ENCODE measurements at regions not wholly inside any gene's neighbourhood (a gene's known extent, or its start where the extent isn't known, plus 50 kb on each side); places are given as distances from the start of the nearest gene placed in this dataset.

DNA sequence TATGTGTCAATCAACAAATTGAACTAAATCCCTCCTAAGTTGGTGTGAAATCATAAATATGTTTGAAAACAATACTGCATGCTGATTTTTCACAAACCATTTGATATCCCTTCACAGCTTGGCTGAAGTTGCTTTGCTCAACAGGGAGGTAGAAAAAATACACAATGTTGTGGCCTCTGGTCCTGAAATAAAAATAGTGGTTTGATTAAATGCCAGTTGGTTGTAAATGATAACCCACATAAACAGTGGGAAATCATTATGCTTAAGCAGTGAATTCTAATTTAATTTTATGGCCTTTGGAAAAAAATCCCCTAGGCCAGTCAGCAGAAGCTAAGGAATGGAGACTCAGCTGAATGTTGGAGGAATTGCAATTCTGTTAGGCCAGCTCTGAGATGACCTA, 359.4 kb upstream of the CWC22 start:
- POLR2A ChIA-PET: no interaction called here
- peak overlapping the region; percentile 75 for H3K27ac Mint-ChIP-seq (ENCODE audit: low read depth, unreplicated experiment)
- no peaks in the 10 kb centered on the region for H3K27me3 Mint-ChIP-seq (ENCODE audit: insufficient read depth, unreplicated experiment)
- no peaks in the 10 kb centered on the region for H3K4me1 Mint-ChIP-seq (ENCODE audit: insufficient read depth, unreplicated experiment)
- no TSS peak for BruUV-seq (replicated peaks)
- TF ChIP-seq, protein P1, sequence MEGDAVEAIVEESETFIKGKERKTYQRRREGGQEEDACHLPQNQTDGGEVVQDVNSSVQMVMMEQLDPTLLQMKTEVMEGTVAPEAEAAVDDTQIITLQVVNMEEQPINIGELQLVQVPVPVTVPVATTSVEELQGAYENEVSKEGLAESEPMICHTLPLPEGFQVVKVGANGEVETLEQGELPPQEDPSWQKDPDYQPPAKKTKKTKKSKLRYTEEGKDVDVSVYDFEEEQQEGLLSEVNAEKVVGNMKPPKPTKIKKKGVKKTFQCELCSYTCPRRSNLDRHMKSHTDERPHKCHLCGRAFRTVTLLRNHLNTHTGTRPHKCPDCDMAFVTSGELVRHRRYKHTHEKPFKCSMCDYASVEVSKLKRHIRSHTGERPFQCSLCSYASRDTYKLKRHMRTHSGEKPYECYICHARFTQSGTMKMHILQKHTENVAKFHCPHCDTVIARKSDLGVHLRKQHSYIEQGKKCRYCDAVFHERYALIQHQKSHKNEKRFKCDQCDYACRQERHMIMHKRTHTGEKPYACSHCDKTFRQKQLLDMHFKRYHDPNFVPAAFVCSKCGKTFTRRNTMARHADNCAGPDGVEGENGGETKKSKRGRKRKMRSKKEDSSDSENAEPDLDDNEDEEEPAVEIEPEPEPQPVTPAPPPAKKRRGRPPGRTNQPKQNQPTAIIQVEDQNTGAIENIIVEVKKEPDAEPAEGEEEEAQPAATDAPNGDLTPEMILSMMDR (IDR thresholded peaks at IDR 0.05; ENCODE audit: unreplicated experiment): no peak
- no peaks in the 10 kb centered on the region for H3K36me3 Mint-ChIP-seq (ENCODE audit: insufficient read depth, unreplicated experiment)
- no peak for DNase-seq (ENCODE audit: unreplicated experiment)
- H3K4me3 Mint-ChIP-seq (ENCODE audit: unreplicated experiment): no peak overlapping the region
- CTCF ChIA-PET: no interaction called here
- intact Hi-C loops (cut with micrococcal nuclease): no loop called here
- no peaks in the 10 kb centered on the region for H3K9me3 Mint-ChIP-seq (ENCODE audit: unreplicated experiment)

- DNase-seq (ENCODE audit: unreplicated experiment): no peak
- intact Hi-C loops (cut with micrococcal nuclease): no loop called here
- no TSS peak for BruUV-seq (replicated peaks)
- H3K4me1 Mint-ChIP-seq (ENCODE audit: insufficient read depth, unreplicated experiment): peaks cover 11% of the 10 kb centered on the region
- TF ChIP-seq, protein P1 (IDR thresholded peaks at IDR 0.05; ENCODE audit: unreplicated experiment): no peak
- no peaks in the 10 kb centered on the region for H3K27me3 Mint-ChIP-seq (ENCODE audit: insufficient read depth, unreplicated experiment)
- ChIA-PET CTCF (interaction anchor here (0.6 kb wide), 1 partner anchor 82 kb away, joined by 3 read pairs; no protein-coding TSS in a partner anchor), POLR2A (interaction anchor here (0.6 kb wide), 1 partner anchor 12 kb away, joined by 4 read pairs; no protein-coding TSS in a partner anchor)
- H3K4me3 Mint-ChIP-seq (ENCODE audit: unreplicated experiment): no peak overlapping the region
- no peak overlapping the region for H3K27ac Mint-ChIP-seq (ENCODE audit: low read depth, unreplicated experiment)
- H3K9me3 Mint-ChIP-seq (ENCODE audit: unreplicated experiment): no peaks in the 10 kb centered on the region
- H3K36me3 Mint-ChIP-seq (ENCODE audit: insufficient read depth, unreplicated experiment): no peaks in the 10 kb centered on the region
Observed at GRCh38 chr2:180364719-180365118, 357.6 kb upstream of the CWC22 start.

- Mint-ChIP-seq H3K27me3 (ENCODE audit: insufficient read depth, unreplicated experiment) (no peaks in the 10 kb centered on the region), H3K4me3 (ENCODE audit: unreplicated experiment) (no peak overlapping the region), H3K36me3 (ENCODE audit: insufficient read depth, unreplicated experiment) (no peaks in the 10 kb centered on the region), H3K4me1 (ENCODE audit: insufficient read depth, unreplicated experiment) (peaks cover 13% of the 10 kb centered on the region), H3K27ac (ENCODE audit: low read depth, unreplicated experiment) (peak overlapping the region; percentile 59), H3K9me3 (ENCODE audit: unreplicated experiment) (no peaks in the 10 kb centered on the region)
- no TSS peak for BruUV-seq (replicated peaks)
- intact Hi-C loops (cut with micrococcal nuclease): no loop called here
- CTCF ChIA-PET: interaction anchor here (0.5 kb wide), 1 partner anchor 631 kb away, joined by 4 read pairs; no protein-coding TSS in a partner anchor
- no peak for DNase-seq (ENCODE audit: unreplicated experiment)
- POLR2A ChIA-PET: interaction anchor here (0.7 kb wide), 1 partner anchor 1361 kb away, joined by 3 read pairs; no protein-coding TSS in a partner anchor
- TF ChIP-seq, protein P1 (IDR thresholded peaks at IDR 0.05; ENCODE audit: unreplicated experiment): no peak
Observed at GRCh38 chr2:180360283-180360618, 353.2 kb upstream of the CWC22 start.

DNA sequence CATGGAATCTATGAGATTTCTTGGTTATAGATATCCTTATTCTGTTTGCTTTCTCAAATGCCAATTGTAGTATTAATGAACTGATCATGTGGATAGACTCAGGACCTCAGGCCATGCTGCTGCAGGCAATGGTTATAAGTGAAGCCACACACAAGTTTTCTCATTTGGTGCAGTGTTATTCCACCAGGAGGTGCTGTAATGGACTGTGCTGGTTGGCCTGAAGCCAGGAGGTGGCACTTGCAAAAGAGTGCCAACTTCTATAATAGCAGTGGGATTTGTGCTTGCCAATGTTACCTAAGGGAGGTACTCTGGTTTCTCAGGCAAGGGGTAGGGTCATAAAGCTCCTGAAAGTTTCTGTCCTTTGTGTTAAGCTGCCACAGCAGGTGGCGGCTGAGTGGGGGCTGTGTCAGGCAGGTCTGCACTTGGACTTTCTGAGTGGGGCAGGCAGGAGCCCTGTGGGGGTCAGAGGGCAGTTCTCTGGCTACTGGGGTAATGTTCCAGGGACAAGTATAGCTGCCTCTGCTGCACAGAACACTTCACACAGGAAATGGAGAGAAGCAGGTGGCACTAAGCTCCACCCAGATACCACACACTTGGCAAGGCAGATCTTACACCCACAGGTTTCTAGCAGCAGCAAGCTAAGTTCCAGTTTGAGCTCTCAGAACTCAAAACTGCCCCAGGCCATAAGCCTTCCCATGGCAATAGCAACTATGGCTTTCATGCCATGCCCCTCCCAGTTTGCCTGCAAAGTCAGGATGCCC, 352.6 kb upstream of the CWC22 start:
- Mint-ChIP-seq H3K27ac (ENCODE audit: low read depth, unreplicated experiment) (peak overlapping the region; percentile 59), H3K27me3 (ENCODE audit: insufficient read depth, unreplicated experiment) (no peaks in the 10 kb centered on the region), H3K4me1 (ENCODE audit: insufficient read depth, unreplicated experiment) (peaks cover 13% of the 10 kb centered on the region), H3K4me3 (ENCODE audit: unreplicated experiment) (no peak overlapping the region), H3K36me3 (ENCODE audit: insufficient read depth, unreplicated experiment) (no peaks in the 10 kb centered on the region), H3K9me3 (ENCODE audit: unreplicated experiment) (no peaks in the 10 kb centered on the region)
- POLR2A ChIA-PET: interaction anchor here (0.6 to 0.7 kb wide), 2 partner anchors 160 to 1362 kb away, joined by 3 to 4 read pairs; no protein-coding TSS in a partner anchor
- TF ChIP-seq, protein P1 (IDR thresholded peaks at IDR 0.05; ENCODE audit: unreplicated experiment): peak; percentile 43
- CTCF ChIA-PET: interaction anchor here (0.5 kb wide), 1 partner anchor 632 kb away, joined by 4 read pairs; no protein-coding TSS in a partner anchor
- peak; percentile 93 for DNase-seq (ENCODE audit: unreplicated experiment)
- intact Hi-C loops (cut with micrococcal nuclease): no loop called here
- no TSS peak for BruUV-seq (replicated peaks)
